ENCODE measurements at regions not wholly inside any gene's neighbourhood (a gene's known extent, or its start where the extent isn't known, plus 50 kb on each side); places are given as distances from the start of the nearest gene placed in this dataset.

DNA sequence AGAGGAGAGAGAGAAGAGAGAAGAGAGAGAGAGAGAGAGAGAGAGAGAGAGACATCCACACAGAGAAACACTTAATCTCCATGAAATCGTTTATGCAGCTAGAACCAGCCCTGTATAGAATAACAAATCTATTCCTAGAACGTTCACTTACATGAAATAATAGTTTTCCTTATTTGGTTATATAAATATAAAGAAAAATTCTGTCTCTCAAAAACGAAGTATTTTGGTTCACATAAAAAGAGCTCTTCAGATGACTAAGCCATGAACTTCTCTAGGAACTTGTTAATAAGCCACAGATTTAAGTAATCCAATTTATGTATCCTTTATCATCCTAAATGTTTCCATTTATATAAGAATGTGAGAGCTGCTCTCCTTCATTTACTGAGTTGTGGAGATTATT lies 1315.1 kb upstream of the PCDH7 start:
- no peak for TF ChIP-seq POLR2AphosphoS5 (IDR thresholded peaks at IDR 0.05; ENCODE audit: low read depth)
- TF ChIP-seq, protein P1, sequence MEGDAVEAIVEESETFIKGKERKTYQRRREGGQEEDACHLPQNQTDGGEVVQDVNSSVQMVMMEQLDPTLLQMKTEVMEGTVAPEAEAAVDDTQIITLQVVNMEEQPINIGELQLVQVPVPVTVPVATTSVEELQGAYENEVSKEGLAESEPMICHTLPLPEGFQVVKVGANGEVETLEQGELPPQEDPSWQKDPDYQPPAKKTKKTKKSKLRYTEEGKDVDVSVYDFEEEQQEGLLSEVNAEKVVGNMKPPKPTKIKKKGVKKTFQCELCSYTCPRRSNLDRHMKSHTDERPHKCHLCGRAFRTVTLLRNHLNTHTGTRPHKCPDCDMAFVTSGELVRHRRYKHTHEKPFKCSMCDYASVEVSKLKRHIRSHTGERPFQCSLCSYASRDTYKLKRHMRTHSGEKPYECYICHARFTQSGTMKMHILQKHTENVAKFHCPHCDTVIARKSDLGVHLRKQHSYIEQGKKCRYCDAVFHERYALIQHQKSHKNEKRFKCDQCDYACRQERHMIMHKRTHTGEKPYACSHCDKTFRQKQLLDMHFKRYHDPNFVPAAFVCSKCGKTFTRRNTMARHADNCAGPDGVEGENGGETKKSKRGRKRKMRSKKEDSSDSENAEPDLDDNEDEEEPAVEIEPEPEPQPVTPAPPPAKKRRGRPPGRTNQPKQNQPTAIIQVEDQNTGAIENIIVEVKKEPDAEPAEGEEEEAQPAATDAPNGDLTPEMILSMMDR (IDR thresholded peaks at IDR 0.05; ENCODE audit: insufficient read depth, low read length), result no peak

All from HL-60 (cell line).